CD4-positive, alpha-beta T cell treated with Interleukin-6 at 100 ng/mL for 8 hours (primary cell): ENCODE measurements at regions not wholly inside any gene's neighbourhood (a gene's known extent, or its start where the extent isn't known, plus 50 kb on each side); places are given as distances from the start of the nearest gene placed in this dataset.
"Not testable (repeated sequence)": the region's sequence is repeated elsewhere in the genome, so short reads cannot be mapped to it uniquely, and the experiment has no call there.

ENCODE experiments used
- DNase-seq: peaks from one replicate; pipeline ENCODE4 v3.0.0-alpha.2; 2020; ENCODE audit warnings: mixed read lengths, low spot score

- DNase-seq = no peak
Observed at GRCh38 chr6:8829796-8830195, 394.5 kb upstream of the SLC35B3 start.

- no peak for DNase-seq
Observed at GRCh38 chr6:8829296-8829695, 394.0 kb upstream of the SLC35B3 start.

GRCh38 chr6:8828376-8828775 is 393.0 kb upstream of the SLC35B3 start:
- DNase-seq = no peak

- no peak for DNase-seq
Observed at GRCh38 chr6:8825726-8826125, 390.4 kb upstream of the SLC35B3 start.

- no peak for DNase-seq
Observed at GRCh38 chr6:8821981-8822381, 386.6 kb upstream of the SLC35B3 start.

GRCh38 chr6:8820313-8820712 is 385.0 kb upstream of the SLC35B3 start:
- no peak for DNase-seq

GRCh38 chr6:8819446-8819845 is 384.1 kb upstream of the SLC35B3 start:
- no peak for DNase-seq

- no peak for DNase-seq
Observed at GRCh38 chr6:8814440-8815000, 379.2 kb upstream of the SLC35B3 start.

- no peak for DNase-seq
Observed at GRCh38 chr6:8810325-8810724, 375.0 kb upstream of the SLC35B3 start.

- no peak for DNase-seq
Observed at GRCh38 chr6:8809662-8810061, 374.3 kb upstream of the SLC35B3 start.

GRCh38 chr6:8803181-8803760 is 367.9 kb upstream of the SLC35B3 start:
- DNase-seq = no peak

GRCh38 chr6:8802397-8802796 is 367.1 kb upstream of the SLC35B3 start:
- DNase-seq = not testable (repeated sequence)

- no peak for DNase-seq
Observed at GRCh38 chr6:8794420-8794819, 359.1 kb upstream of the SLC35B3 start.

GRCh38 chr6:8789878-8790277 is 354.5 kb upstream of the SLC35B3 start:
- no peak for DNase-seq

GRCh38 chr6:8785223-8785622 is 349.9 kb upstream of the SLC35B3 start:
- no peak for DNase-seq

GRCh38 chr6:8783191-8783590 is 347.8 kb upstream of the SLC35B3 start:
- DNase-seq = no peak

GRCh38 chr6:8780653-8781052 is 345.3 kb upstream of the SLC35B3 start:
- DNase-seq = no peak

GRCh38 chr6:8764733-8765132 is 329.4 kb upstream of the SLC35B3 start:
- no peak for DNase-seq

GRCh38 chr6:8760951-8761350 is 325.6 kb upstream of the SLC35B3 start:
- DNase-seq = no peak

GRCh38 chr6:8758412-8758811 is 323.1 kb upstream of the SLC35B3 start:
- no peak for DNase-seq

- DNase-seq = no peak
Observed at GRCh38 chr6:8750627-8751026, 315.3 kb upstream of the SLC35B3 start.

- DNase-seq = no peak
Observed at GRCh38 chr6:8749465-8749864, 314.1 kb upstream of the SLC35B3 start.

GRCh38 chr6:8743170-8743745 is 307.9 kb upstream of the SLC35B3 start:
- DNase-seq = no peak

- DNase-seq = no peak
Observed at GRCh38 chr6:8739454-8739853, 304.1 kb upstream of the SLC35B3 start.
